GM18870 (cell line): ENCODE measurements at regions not wholly inside any gene's neighbourhood (a gene's known extent, or its start where the extent isn't known, plus 50 kb on each side); places are given as distances from the start of the nearest gene placed in this dataset.

Source experiments
- ATAC-seq: cut with Tn5 transposase; IDR thresholded peaks from one replicate; pipeline ENCODE4 v1.9.1; 2021; ENCODE audit warnings: moderate library complexity; ENCODE audit not compliant: unreplicated experiment

DNA sequence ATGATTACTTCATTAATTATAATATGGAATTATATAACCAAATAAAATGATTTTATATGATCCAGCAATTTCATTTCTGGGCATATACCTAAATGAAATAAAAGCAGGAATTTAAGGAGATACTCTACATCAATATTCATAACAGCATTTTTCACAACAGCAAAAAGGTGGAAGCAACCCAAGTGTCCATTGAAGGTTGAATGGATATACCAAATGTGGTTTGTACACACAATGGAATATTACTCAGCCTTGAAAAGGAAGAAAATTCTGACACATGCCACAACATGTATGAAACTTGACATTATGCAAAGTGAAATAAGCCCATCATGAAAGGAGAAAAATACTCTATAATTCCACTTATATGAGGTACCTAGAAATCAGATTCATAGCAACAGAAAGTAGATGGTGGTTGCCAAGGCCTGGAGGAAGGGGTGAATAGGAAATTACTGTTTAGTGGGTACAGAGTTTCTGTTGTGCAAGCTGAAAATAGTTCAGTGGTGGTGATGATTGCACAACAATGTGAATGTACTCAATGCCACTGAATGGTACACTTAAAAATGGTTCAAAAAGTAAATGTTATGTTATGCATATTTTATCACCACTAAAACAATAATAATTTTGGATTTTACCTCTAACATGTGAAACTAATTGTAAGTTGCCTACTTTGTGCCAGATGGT is 471.5 kb downstream of the SPRY1 start:
- no peak for ATAC-seq

DNA sequence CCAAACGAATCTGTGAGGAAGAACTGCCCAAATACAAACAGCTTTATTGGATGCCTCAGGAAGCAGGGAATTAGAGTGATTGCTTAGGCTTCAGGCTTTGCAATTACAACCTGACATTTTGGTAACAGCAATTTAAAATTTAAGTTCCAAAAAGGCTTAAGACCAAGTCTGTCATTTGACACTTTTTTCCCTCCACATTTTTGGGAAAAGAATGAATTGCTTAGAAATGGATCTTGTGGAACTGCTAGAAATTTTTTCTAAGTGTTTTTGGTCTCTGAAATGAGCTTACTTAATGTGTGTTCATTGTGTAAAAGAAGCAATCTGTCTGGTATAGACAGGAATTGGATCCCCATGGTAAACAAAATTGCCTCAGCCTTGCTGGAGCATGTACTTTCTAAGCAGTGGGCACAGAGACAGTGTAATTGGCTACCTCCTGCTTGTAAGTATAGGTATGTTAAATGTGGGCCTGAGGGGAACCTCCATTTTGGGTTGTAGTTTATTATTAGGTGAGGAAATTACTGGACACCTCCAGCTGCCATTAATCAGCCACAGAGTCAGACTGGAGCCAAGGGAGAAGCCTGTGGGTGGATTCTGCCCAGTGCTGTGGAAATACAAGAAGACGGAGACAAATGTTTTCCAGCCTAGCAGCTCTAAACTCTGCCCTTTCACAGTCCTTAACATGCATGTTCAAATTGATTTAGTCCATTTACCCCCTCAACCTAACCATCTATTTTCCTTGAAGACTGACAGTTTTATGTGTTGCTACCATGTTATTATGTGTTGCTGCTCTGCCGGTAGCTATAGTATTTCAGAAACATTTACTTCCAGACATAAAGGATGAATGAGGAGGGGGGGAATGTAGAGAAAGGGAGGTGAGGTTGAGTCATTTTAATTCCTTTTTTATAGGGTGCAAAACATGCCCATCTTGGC is 473.0 kb downstream of the SPRY1 start:
- ATAC-seq = no peak

DNA sequence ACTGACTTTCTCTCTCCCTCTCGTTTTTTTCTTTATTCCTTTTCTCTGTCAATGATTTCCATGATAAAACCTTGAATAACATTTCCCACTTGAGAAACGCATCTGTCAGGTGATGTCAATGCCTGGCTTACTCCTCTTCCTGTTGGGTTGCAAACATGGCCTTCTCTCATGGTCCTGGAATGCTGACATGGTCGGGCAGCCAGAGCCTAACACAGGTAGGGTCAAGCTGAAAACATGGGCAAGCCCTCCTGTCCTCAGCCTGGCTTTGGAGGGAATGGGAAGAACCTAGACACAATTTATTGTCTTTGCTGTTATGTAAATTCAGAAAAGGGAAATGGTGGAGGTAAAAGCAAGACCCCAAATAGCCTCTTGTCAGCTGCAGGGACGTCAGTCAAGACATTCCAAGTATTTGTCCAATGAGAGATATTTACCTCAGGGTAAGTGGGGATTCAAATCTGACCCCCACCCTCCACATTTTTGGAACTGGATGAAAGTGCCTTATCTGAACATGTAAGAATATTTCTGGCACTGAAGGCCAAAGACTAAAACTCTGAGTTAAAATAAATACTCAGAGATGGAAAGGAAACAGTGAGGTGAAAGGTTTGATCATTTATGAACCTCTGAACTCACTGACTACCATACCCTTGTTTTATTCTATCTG is 473.8 kb downstream of the SPRY1 start:
- ATAC-seq = no peak

DNA sequence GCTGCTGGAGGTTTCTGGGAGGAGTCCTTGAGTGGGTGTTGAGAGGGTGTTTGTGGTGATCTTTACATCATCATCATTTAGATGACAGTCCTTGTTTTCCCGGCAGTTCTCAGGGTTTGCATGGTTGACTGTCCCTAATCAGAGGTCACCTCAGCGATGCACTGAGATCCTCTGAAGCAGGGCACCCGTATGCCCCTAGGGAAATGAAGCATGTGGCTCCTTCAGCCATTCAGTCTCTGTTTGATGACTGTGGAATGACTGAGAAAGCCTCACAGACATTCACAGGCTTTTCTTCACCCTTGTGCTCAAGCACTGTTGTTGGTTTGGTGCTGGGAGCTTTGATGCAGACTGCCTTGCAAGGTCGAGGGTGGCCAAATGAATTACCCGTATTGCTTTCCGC is 474.7 kb downstream of the SPRY1 start:
- ATAC-seq = no peak

DNA sequence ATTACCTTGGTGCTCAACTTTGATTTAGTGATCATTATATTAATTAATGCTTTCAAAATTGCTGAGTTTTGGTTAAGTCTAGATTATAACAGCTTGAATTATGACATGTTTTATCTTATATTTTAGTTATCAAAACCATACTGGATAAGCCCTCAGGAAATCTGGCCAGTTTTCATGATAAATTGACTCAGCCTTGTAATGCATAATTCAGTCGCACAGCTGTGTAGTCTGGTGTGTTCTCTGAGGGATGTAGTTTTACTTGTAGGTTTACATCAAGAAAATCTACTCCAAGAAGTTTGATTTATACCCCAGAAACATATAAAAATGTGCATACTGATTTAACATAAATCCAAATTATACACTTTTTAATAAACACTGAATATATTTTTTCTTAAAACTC is 477.5 kb downstream of the SPRY1 start:
- no peak for ATAC-seq

DNA sequence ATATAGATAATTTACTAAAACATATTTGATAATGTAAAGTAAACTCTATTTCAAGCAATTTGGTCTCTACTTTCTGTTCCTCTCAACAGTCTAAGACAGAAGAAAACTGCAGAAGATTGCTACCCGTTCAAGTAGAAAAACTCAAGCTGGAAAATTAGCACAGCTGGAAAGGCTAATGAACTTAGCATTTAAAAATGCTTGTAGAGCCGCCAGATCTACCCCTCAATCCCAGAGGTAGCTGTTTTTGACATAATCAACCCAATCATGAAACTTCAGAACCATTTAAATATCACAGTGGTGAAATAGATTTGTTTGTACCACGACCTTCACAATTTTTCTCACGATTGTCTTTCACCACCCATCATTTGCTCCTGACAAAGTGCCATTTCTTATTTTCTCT is 479.5 kb downstream of the SPRY1 start:
- no peak for ATAC-seq

DNA sequence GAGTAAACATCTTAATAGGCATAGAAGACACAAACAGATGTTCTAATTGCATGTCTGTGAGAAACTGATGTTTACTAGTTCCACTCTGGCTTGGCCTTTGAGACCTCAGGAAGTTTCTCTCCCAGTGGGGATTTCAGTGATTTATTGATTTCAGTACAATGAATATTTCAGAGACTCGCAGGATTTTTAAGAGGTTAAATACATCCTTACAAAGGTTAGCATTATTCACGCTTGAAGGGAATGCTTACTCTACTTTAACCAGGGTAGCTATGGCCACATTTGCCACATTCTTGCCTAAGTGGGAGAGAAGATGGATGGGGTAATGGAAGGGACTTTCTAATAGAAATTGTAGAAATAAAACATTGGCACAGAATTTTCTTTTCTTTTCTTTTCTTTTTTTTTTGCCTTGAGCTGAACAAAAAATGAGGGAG is 480.1 kb downstream of the SPRY1 start:
- no peak for ATAC-seq

DNA sequence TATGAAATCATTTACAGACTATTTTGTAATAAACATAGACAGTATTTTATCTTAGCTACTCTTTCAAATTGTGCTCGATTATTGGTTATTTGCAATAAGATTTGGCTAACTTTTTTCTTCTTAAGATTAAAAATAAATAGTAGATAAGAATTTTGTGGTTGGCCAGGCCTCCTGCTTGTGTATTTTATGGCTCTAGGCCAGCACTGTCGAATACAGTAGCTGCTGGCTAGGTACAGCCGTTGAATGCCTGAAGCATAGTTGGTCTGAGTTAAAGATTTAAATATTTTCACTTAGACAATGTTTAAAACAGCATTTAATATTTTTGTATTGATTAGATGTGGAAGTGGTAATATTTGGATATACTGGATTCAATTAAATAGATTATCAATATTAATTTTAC is 481.0 kb downstream of the SPRY1 start:
- ATAC-seq = no peak

DNA sequence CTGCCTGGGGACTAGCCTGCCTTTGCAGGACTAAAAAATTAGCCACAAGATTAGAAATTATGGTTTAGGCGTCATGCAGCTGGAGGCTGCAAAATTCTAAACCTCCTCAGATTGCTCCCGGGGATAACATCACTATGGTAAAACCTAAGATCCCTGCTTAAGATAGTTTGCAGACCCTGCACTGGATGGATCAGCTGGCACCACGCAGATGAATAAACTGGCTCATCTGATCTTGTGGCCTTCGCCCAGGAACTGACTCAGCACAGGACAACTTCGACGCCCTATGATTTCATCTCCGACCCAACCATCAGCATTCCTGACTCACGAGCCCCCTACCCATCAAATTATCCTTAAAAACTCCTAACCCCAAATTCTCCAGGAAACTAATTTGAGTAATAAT is 482.4 kb downstream of the SPRY1 start:
- no peak for ATAC-seq

DNA sequence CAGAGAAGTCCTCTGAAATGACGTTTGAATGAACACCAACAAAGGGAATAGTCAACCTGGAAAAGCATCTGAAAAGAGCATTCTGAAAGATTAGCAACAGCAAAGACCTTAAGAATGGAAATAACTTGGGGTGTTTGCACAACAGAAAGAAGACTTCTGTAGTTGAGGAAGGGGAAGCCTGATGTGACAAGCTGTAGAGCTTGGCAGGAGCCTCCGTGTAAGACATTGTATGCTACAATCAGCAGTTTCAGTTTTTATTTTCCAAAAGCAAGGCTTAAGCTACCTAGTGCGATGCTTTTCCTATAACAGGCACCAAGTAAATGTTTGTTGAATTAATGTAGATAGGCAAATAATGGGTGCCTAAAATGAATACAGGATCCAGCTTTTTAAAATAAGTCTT is 484.0 kb downstream of the SPRY1 start:
- ATAC-seq = no peak

DNA sequence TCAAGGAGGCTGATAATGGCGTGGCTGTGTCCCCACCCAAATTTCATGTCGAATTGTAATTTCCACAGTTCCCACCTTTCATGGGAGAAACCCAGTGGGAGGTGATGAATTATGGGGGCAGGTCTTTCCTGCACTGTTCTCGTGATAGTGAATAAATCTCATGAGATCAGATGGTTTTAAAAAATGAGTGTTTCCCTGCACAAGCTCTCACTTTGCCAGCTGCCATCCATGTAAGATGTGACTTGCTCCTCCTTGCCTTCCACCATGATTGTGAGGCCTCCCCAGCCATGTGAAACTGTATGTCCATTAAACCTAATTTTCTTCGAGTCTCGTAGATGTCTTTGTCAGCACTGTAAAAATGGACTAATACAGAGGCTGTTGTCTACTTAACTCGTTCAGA is 488.3 kb downstream of the SPRY1 start:
- ATAC-seq = no peak

DNA sequence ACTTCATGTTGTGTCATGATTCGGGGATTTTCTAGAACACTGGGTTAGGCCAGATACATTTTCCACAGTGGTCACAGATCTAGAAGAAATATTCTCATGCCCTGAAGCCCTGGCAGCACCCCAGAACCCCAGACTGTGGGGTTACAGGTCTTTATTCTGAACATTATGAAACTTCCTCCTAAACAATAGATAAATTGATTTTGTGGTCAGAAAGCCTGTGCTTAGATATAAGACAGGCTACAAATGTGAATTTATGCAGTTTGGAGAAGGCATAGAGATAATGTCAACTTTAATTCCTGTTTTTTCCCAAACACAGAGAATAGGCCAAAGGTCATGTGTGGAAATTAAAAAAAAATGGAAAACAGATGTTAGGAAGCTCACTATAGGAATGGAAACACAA is 492.9 kb downstream of the SPRY1 start:
- no peak for ATAC-seq

DNA sequence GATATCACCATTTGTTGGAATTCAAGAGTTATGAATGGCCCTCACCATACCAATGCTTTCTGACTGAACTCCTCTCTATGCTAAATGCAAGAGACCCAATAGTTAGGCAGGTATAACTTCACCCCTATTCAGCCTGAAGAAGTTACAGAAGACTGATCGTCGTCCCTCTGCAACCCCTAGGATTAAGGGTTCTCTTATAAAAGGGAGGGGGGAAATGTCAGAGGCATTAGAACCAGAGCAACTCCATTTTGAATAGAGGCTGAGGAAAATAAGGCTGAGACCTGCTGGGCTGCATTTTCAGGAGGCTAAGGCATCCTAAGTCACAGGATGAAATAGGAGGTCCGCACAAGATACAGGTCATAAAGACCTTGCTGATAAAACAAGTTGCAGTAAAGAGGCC is 494.3 kb downstream of the SPRY1 start:
- no peak for ATAC-seq

DNA sequence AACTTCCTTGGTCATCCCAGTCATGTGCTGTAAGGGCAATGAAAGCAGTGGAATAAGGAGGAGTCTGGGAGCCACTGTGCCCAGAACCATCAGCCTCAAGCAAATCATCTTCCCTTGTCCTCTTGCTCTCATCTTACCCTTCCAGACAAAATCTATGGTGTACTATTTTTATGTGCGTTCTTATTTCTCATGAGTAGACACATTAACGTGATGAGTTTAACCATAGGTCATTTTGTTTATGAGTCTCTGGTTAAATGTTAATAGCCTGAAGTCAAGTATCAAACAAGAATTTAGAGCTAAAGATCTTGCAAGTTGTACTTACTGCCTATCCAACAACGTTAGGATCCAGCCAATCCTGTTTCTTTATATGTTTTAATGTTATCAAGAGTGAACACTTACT is 495.3 kb downstream of the SPRY1 start:
- no peak for ATAC-seq

DNA sequence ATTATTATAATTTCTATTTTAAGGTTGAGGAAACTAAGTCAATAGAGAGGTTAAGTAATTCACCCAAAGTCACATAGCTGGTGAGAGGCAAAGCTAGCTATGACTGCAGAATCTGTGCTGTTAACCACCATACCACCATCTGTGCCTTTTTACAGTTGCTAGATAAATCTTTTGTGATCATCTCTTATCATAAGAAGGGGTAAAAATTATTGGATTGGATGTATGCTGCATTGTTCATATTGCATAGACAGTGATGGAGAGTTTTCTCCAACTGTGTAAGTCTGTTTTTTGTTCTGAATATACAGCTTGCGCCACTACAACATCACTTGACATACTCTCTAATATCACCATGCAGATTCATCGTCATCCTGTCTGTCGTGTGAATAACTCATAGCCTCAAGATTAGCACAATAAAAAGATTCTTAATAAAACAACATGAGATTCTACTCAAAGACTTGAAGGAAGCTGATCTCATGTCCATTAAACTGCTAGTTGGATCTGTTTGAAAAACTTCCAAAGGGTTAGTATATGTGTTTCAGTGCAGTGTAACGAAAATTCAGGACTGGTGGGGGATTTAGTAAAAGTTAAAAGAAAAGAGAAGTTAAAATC is 495.9 kb downstream of the SPRY1 start:
- ATAC-seq = no peak

DNA sequence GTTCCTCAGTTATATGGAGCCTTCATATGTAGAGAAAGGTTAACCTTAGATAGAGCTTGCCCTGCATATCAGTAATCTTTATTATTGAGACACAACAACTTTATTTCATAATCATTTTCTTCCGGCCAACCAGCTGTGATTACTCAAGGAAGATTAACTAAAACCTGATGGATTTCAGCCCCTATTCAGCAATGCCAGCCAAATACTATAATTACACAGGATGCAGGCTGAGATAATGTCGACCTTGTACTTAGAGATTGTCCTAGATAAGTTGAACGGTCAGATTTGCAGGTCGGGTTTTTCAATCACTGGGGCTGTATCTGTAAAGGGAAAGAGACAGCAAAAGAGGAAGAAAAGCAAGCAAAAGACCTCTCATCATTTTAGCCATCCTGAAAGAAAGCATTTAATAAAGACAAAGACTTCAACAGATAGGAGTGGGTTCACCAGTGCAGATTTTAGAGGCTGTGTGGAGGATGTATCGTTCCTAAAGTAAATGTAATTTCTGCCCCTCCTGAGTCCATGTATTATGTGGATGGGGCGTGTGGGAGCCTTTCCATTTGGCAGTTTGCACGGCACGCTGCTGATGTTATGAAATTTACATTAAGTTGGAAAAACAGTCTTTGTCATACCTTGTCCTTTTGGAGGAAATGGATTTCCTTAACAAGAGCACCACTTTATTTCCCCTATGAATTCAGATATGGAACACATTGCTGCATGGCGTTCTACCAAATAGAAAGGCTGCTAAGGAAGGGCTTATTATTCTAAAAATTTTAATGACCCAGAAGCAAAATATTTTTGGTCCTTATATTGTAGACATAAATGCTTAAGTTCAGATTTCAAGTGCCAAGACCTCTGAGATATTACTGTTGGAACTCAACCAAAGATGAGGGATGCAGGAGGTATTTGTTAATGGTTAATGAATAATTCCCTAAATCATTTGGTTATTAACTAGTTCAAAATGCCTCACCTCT is 496.7 kb downstream of the SPRY1 start:
- ATAC-seq = no peak

DNA sequence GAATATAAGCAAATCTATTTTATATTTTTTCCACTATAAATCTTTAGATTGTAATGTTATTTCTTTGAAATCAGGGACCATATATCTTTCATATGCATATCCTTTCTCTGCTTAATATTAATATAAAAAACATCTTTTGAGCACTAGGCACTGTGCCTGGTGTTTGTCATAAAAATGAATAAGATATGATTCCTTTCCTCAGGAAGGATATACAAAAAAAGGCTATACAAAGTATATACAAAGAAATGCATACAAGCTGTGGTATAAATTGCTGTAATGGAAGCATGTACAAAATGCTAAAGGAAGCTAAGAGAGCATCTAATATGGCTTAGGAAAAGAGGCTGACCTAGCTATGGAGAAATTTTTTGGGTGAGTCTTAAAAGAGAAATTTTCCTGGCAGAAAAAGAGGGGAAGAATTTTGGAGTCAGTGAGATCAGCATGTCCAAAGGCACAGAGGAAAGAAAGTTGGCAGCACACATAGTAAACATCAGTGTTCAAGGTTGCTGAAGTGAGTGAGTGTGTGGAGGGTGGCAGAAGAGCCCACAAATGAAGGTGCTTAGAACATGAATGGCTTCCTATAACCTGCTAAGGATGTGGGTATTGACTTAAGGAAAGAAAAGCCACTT is 500.0 kb downstream of the SPRY1 start:
- no peak for ATAC-seq

DNA sequence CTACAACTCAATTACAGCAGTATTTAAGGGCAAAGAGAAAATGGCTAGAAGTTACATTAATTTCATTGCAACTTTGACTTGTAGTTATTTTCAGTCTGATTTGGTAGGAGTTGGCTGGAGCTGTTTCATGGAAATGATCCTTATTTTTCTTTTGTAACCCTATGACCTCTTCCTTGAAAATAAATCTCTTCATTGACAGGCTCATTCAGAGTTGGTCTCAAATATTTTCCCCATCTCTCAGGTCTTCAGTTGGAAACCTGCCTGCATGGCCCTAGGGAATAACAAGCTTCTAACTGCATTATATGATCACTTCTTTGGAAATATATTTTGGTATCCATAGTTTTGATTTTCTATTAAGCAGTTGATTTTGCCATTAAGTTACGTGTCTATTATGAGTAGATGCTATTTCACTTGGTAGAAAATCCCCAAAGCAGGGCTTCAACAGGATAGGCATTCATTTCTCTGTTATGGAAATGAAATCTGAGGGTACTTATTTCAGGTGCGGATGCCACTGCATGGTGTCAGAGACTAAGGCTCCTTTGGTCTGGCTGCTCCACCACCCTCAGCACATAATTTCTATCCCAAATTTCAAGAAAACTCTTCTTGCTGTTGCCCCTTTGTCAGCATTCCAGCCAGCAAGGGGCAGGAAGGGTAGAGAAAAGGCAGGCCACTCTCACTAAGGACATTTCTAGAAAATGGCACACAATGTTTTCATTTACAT is 502.5 kb downstream of the SPRY1 start:
- ATAC-seq = no peak

DNA sequence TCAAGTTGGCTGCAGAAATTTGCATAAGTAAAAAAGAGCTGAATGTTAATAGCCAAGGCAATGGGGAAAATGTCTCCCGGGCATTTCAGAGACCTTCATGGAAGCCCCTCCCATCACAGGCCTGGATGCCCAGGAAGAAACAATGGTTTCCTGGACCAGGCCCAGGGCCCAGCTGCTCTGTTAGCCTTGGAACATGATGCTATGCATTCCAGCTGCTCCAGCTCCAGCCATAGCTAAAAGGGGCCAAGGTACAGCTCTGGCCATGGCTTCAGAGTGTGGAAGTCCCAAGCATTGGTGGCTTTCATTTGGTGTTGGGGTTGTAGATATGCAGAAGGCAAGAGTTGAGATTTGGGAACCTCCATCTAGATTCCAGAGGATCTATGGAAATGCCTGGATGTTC is 508.3 kb downstream of the SPRY1 start:
- no peak for ATAC-seq
